Fibroblast of the aortic adventitia (primary cell): ENCODE measurements at regions not wholly inside any gene's neighbourhood (a gene's known extent, or its start where the extent isn't known, plus 50 kb on each side); places are given as distances from the start of the nearest gene placed in this dataset.

ENCODE experiments used
- DNase-seq: peaks from one replicate; pipeline ENCODE4 v3.0.0-alpha.2; 2010; ENCODE audit warnings: low read depth
- H3K4me3 ChIP-seq: 2 replicates; pipeline ENCODE4 v1.5.1; 2011; ENCODE audit warnings: low read depth, mild to moderate bottlenecking, control low read depth, low read length, moderate library complexity
- CTCF ChIP-seq: IDR thresholded peaks from 2 replicates; pipeline ENCODE4 v1.5.1; 2011; ENCODE audit warnings: mild to moderate bottlenecking, low read length, control low read depth, inconsistent platforms; ENCODE audit not compliant: insufficient read depth

GRCh38 chr5:103444333-103445038 is 118.1 kb downstream of the NUDT12 start:
- TF ChIP-seq CTCF: no peak
- H3K4me3 ChIP-seq: no peak overlapping the region
- no peak for DNase-seq

DNA sequence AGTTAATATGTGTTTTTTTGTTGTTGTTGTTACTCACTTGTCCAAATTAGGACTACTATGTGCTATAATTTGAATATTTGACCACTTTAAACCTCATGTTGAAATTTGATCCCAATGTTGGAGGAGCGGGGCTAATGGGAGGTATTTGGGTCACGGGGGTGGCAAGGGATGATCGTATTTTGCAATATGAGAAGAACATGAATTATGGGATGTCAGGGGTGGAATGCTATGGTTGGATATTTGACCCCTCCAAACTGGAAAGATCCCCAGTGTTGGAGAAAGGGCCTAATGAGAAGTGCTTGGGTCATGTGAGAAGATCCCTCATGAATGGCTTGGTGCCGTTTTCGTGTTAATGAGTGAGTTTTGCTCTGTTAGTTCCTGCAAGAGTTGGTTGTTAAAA is 119.8 kb downstream of the NUDT12 start:
- H3K4me3 ChIP-seq: no peak overlapping the region
- no peak for DNase-seq
- TF ChIP-seq CTCF: no peak

- H3K4me3 ChIP-seq: no peak overlapping the region
- no peak for TF ChIP-seq CTCF
- DNase-seq: no peak
These were observed 121.1 kb downstream of the NUDT12 start for GRCh38 chr5:103441523-103441922.

DNA sequence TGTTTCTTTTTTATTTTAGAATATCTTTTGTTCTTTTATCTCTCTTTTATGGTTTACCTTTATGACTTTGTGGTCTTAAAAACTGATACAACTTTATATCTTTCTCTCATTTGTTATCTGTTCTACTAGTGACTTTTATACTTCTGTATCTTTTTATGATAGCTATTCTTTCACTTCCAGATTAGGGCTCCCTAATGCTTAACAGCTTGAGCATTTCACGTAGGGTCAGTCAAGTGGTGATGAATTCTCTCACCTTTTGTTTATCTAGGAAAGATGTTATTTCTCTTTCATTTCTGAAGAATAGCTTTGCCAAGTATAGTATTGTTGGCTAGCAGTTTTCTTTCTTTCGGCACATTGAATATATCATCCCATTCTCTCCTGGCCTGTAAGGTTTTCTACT is 123.6 kb downstream of the NUDT12 start:
- TF ChIP-seq CTCF: no peak
- H3K4me3 ChIP-seq: no peak overlapping the region
- DNase-seq: no peak

DNA sequence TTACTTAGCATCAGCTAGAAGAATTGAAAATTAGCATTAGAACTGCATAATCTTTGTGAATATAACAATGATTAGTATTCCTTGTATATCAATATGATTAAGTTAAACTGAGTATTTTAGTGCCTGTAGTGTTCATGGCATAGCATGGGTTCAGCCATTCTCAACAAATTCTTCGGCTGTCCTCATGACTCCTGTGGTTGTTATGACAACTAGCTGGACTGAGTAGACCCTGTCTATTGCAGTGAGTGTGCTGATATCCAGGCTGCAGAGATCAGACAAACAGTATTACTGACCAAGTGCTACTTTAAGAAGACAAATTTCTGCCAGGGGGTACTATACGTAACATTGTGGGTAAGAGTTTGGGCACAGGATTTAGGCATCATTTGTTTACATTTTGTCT is 125.9 kb downstream of the NUDT12 start:
- no peak overlapping the region for H3K4me3 ChIP-seq
- no peak for TF ChIP-seq CTCF
- no peak for DNase-seq

DNA sequence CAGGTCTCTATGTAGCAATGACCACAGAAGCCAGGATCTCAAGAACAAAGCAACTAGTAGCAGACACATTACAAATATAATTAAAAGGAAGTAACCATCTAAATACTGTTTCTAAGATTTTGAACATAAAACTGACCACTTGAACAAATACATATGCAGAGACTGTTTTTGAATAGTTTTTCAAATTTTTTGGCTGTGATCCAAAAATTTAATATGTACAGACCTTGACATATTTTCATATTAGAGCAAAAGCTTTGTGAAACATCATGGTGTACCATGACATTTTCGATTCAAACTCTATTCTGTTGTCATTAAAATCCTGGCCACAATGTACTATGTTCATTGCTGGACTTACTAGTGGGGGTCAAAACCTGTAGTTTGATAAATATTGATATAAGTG is 126.5 kb downstream of the NUDT12 start:
- TF ChIP-seq CTCF: no peak
- no peak for DNase-seq
- H3K4me3 ChIP-seq: no peak overlapping the region
